Mesenteric fat pad (tissue), 1 donor: ENCODE measurements at regions not wholly inside any gene's neighbourhood (a gene's known extent, or its start where the extent isn't known, plus 50 kb on each side); places are given as distances from the start of the nearest gene placed in this dataset.

Experiments used
- DNase-seq: peaks from one replicate; pipeline ENCODE4 v3.0.0-alpha.2; 2020; ENCODE audit warnings: low spot score
- donor health status: DM: yes; HTN: yes; CAD: no.

GRCh38 chr21:18951271-18952038, 547.9 kb upstream of the TMPRSS15 start:
- no peak for DNase-seq

GRCh38 chr21:18954441-18954844, 550.9 kb upstream of the TMPRSS15 start:
- DNase-seq = no peak

- DNase-seq = no peak
Observed at GRCh38 chr21:18959817-18960216, 556.2 kb upstream of the TMPRSS15 start.

DNA sequence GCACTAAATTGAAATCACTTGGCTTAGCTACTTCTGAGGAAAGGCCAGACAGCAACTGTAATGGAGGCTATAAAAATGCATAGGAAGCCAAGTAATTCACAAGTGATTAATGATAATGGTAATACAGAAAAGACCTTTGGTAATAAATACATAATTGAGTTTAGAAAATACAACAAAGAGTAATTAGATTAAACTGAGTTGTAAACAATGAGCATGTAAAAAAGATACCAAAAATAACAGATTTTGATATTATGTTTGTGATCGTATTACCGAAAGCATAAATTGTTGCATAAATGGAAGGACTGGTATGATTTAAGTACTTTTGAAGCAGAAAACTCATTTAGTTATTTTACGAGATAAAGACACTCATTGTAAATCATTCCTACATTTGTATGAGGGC, 556.7 kb upstream of the TMPRSS15 start:
- DNase-seq = no peak

DNA sequence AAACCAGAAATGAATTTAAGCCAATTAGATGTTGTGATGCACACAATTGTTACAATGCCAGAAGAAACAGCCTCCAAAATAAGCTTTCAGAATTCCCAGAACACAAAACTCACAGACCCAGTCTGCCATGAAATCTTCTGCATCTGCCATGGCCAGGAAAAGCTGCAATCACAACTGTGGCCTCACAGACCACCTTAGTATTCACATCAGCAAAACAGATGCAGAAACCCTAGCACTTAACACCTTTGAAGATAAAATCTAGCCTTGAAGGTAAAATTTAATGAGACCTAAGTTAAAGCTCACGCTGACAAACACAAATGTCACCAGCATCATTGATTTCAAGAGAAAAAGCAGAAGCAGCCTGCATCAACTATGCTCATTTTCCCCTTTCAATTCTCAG, 566.8 kb upstream of the TMPRSS15 start:
- no peak for DNase-seq

- DNase-seq = no peak
Observed at GRCh38 chr21:18970941-18971340, 567.4 kb upstream of the TMPRSS15 start.

GRCh38 chr21:18985584-18985983, 582.0 kb upstream of the TMPRSS15 start:
- DNase-seq = no peak

DNA sequence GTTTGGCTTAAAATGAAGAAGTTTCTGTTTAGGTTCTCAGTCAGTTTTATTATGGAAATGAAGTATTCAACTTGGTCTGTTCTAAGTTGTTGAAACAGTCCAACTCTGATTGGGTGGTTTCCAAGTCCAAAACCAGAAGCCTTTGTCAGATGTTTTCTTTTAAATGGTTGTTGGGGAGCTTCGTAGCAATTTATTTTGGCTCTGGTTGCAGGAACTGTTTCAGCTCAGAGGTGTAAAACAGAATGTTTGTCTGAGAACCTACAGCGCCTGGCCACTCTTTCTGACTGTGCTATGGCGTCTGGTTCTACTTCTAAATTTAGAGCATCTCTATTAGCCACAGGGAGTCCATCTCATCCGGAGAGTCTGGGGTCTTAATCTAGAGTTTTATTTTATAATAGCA, 582.6 kb upstream of the TMPRSS15 start:
- no peak for DNase-seq

- no peak for DNase-seq
Observed at GRCh38 chr21:18987520-18988026, 584.0 kb upstream of the TMPRSS15 start.

GRCh38 chr21:18989953-18990495, 586.4 kb upstream of the TMPRSS15 start:
- no peak for DNase-seq

- DNase-seq = no peak
Observed at GRCh38 chr21:18991846-18992245, 588.3 kb upstream of the TMPRSS15 start.

DNA sequence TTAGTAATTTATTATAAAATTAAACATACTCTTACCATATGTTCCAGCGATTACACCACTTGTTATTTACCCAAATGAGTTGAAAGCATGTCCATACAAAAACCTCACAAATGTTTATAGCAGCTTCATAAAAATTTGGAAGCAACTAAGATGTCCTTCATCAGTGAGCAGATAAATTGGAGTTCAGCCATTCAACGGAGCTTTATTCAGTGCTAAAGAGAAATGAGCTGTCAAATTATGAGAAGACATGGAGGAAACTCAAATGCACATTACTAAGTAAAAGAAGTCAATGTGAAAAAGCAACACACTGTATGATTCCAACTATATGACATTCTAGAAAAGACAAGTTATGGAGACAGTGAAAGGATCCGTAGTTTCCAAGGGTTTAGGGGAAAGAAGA, 606.7 kb upstream of the TMPRSS15 start:
- no peak for DNase-seq

GRCh38 chr21:19010996-19011395, 607.4 kb upstream of the TMPRSS15 start:
- DNase-seq = no peak

DNA sequence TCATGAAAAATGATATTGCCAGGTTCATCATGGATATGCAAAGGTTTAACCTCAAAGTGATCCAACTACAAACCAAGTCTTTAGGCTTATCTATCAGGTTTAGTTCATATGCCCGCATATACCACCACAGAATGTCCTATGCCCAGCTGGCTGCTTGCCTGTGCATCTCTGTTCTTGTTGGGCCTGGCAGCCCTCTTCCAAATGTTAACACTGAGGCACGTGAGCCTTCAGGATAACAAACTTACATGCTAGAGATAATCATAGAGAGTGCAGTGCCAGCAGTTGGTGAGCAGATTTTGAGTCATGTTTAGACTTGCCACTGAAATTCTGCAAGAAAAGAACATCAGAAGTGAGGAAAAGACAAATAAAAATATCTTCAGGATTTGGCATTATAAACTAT, 607.9 kb upstream of the TMPRSS15 start:
- no peak for DNase-seq

GRCh38 chr21:19013916-19014315, 610.3 kb upstream of the TMPRSS15 start:
- no peak for DNase-seq

- no peak for DNase-seq
Observed at GRCh38 chr21:19018529-19018928, 614.9 kb upstream of the TMPRSS15 start.

- no peak for DNase-seq
Observed at GRCh38 chr21:19022978-19023377, 619.4 kb upstream of the TMPRSS15 start.

GRCh38 chr21:19026911-19027310, 623.3 kb upstream of the TMPRSS15 start:
- no peak for DNase-seq

GRCh38 chr21:19029816-19030215, 626.2 kb upstream of the TMPRSS15 start:
- DNase-seq = no peak

DNA sequence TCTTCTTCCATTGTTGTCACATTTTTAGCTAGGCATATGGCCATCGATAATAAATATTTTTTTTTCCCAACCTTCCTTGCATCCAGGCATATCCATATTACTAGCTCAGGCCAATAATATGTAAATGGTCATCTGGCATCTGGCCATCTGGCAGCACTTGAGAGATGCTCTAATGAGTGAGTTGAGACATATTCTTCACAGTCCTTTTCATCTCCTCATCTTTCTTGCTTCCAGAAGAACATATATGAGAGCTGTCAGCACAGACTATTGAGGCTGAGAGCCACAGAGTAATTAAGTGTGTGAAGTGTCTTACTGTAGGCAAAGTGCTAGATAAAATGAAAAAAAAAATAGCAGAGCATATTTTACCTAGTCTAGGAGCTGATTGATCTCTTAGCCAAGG, 628.4 kb upstream of the TMPRSS15 start:
- no peak for DNase-seq

DNA sequence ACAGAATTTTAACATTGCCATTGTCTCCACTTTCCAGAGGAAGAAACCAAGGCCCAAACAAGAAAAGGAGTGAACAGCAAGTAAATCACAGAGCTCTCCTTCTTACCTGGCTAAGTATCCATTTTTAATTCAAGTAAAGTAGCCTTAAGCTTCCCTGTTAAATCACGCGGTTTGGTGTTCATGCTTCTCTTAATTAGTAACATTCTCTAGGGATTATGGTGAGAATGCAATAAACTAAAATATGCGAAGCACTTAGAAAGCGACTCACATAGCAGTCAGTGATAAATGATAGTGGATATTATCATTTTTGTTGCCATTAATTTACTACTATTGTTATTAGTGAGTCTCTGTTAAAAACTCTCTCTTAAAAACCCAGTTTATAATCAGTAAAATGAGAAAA, 630.5 kb upstream of the TMPRSS15 start:
- DNase-seq = no peak

DNA sequence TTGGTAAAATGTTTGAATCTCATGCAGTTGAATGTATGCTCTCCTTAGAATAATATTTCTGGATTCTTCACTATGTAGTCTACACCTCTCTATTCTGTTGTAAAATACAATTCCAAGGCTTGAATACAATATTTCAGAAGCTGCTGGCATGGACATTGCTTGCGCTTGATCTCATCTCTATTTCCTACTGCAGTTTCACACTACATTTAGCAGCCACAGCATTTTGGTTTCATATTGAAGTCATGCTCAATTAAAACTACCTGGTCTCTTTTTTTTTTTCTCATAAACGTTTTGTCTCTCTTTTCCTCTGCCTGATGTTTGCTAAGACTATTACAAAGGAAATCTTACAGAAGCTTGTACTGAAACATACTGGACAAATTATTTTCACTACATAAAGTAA, 631.0 kb upstream of the TMPRSS15 start:
- no peak for DNase-seq

GRCh38 chr21:19045876-19046275, 642.3 kb upstream of the TMPRSS15 start:
- no peak for DNase-seq
